CD14-positive monocyte (primary cell): ENCODE measurements at regions not wholly inside any gene's neighbourhood (a gene's known extent, or its start where the extent isn't known, plus 50 kb on each side); places are given as distances from the start of the nearest gene placed in this dataset.

Experiments used
- DNase-seq, 3 donors: peaks; one replicate each; pipeline ENCODE4 v3.0.0-alpha.2; 2011 to 2022
- H2AFZ ChIP-seq: 2 replicates; pipeline ENCODE4 v1.6.0; 2012; ENCODE audit warnings: mild to moderate bottlenecking, low read depth, low read length, inconsistent platforms; ENCODE audit not compliant: insufficient read depth, poor library complexity, severe bottlenecking
- H3K27ac ChIP-seq, 2 donors: 1 replicate in 1 of 2; 2 replicates in 1 of 2; pipeline ENCODE4 v1.5.1; 2012 to 2013; ENCODE audit warnings: low read length in 2 of 2, control low read depth in 1 of 2, inconsistent platforms in 1 of 2, low read depth in 1 of 2, mild to moderate bottlenecking in 1 of 2
- H3K27me3 ChIP-seq, 2 donors: one replicate each; pipeline versions ENCODE4 v1.6.0 to v1.6.1; 2011 to 2013; ENCODE audit warnings: low read length in 2 of 2; ENCODE audit not compliant: control insufficient read depth in 2 of 2, insufficient read depth in 2 of 2
- H3K36me3 ChIP-seq, 2 donors: replicated peaks in 1 of 2; 1 replicate in 1 of 2; 2 replicates in 1 of 2; pipeline versions ENCODE4 v1.5.1 to v1.6.1; 2012 to 2013; ENCODE audit warnings: low read length in 2 of 2, control low read depth in 1 of 2, inconsistent platforms in 1 of 2, mild to moderate bottlenecking in 1 of 2; ENCODE audit not compliant: insufficient read depth in 2 of 2, control insufficient read depth in 1 of 2
- H3K4me1 ChIP-seq, 2 donors: 1 replicate in 1 of 2; 2 replicates in 1 of 2; pipeline versions ENCODE4 v1.5.1 to v1.6.1; 2012 to 2013; ENCODE audit warnings: low read length in 2 of 2, control low read depth in 1 of 2, inconsistent platforms in 1 of 2, mild to moderate bottlenecking in 1 of 2, moderate library complexity in 1 of 2; ENCODE audit not compliant: insufficient read depth in 2 of 2, control insufficient read depth in 1 of 2
- H3K4me2 ChIP-seq: replicated peaks from 2 replicates; pipeline ENCODE3; 2012; ENCODE audit warnings: low read length, moderate library complexity, mild to moderate bottlenecking; ENCODE audit not compliant: poor library complexity, severe bottlenecking; ENCODE audit errors: extremely low read depth
- H3K4me3 ChIP-seq, 3 experiments: fragments of 200-600 bp in 1 of 3; sonication (generic) in 1 of 3; replicated peaks in 1 of 3; 1 replicate in 2 of 3; 2 replicates in 1 of 3; pipeline ENCODE4 v1.5.1; 2011 to 2013; ENCODE audit warnings: low read length in 3 of 3, mild to moderate bottlenecking in 3 of 3, control low read depth in 2 of 3, low read depth in 2 of 3, inconsistent platforms in 1 of 3, moderate library complexity in 1 of 3
- H3K79me2 ChIP-seq: 2 replicates; pipeline ENCODE4 v1.6.0; 2012; ENCODE audit warnings: mild to moderate bottlenecking, control low read depth, inconsistent platforms, low read length, moderate library complexity; ENCODE audit not compliant: insufficient read depth
- H3K9ac ChIP-seq: 2 replicates; pipeline ENCODE4 v1.6.0; 2017; ENCODE audit warnings: low read length, mild to moderate bottlenecking; ENCODE audit not compliant: insufficient read depth, poor library complexity, severe bottlenecking
- H3K9me3 ChIP-seq, 2 donors: replicated peaks in 1 of 2; 1 replicate in 1 of 2; 2 replicates in 1 of 2; pipeline versions ENCODE4 v1.5.1 to v1.6.1; 2012 to 2013; ENCODE audit warnings: low read length in 2 of 2, control low read depth in 1 of 2; ENCODE audit not compliant: control insufficient read depth in 1 of 2, insufficient read depth in 1 of 2
- H4K20me1 ChIP-seq: 2 replicates; pipeline ENCODE4 v1.6.0; 2012; ENCODE audit warnings: mild to moderate bottlenecking, low read length, control low read depth, moderate library complexity; ENCODE audit not compliant: insufficient read depth
- H3K27ac Mint-ChIP-seq, 7 donors: one replicate each; pipeline ENCODE4 v1.8.0; 2020; ENCODE audit warnings: mild to moderate bottlenecking in 7 of 7, mixed read lengths in 7 of 7, moderate library complexity in 6 of 7, inconsistent platforms in 2 of 7
- H3K27me3 Mint-ChIP-seq, 3 donors: one replicate each; pipeline ENCODE4 v1.8.0; 2021 to 2022; ENCODE audit warnings: low read depth in 3 of 3, mild to moderate bottlenecking in 3 of 3, mixed read lengths in 3 of 3, moderate library complexity in 3 of 3, inconsistent platforms in 1 of 3
- H3K36me3 Mint-ChIP-seq, 2 donors: one replicate each; pipeline ENCODE4 v1.8.0; 2020; ENCODE audit warnings: mixed read lengths in 2 of 2, inconsistent platforms in 1 of 2, mild to moderate bottlenecking in 1 of 2
- H3K4me1 Mint-ChIP-seq: one replicate; pipeline ENCODE4 v1.8.0; 2020; ENCODE audit warnings: mild to moderate bottlenecking, mixed read lengths
- H3K4me3 Mint-ChIP-seq, 2 donors: one replicate each; pipeline ENCODE4 v1.8.0; 2020; ENCODE audit warnings: mild to moderate bottlenecking in 2 of 2, mixed read lengths in 2 of 2, moderate library complexity in 1 of 2
- H3K9me3 Mint-ChIP-seq, 7 donors: one replicate each; pipeline ENCODE4 v1.8.0; 2020 to 2022; ENCODE audit warnings: mixed read lengths in 7 of 7, mild to moderate bottlenecking in 6 of 7, moderate library complexity in 6 of 7, inconsistent platforms in 2 of 7
- CTCF ChIP-seq: fragments of 200-600 bp; IDR thresholded peaks from one replicate; pipeline ENCODE4 v1.8.0; 2022; ENCODE audit warnings: antibody characterized with exemption, mild to moderate bottlenecking
- WGBS: methylation state at CpG from one replicate; pipeline ENCODE4 v1.1.5; 2013; ENCODE audit warnings: missing lambda C conversion rate; ENCODE audit not compliant: insufficient coverage; 5-methylcytosine and 5-hydroxymethylcytosine counted together
- intact Hi-C, 2 donors: fragments of 100-400 bp; cut with micrococcal nuclease; formaldehyde crosslinking; loops; one replicate each; pipeline versions ENCODE4 v1.15.0 to v1.15.1; 2023

GRCh38 chr19:28201462-28201943 is 1011.4 kb downstream of the UQCRFS1 start:
- no peak overlapping the region for H3K4me3 Mint-ChIP-seq
- no peak overlapping the region for H2AFZ ChIP-seq
- intact Hi-C loops: no loop called here

DNA sequence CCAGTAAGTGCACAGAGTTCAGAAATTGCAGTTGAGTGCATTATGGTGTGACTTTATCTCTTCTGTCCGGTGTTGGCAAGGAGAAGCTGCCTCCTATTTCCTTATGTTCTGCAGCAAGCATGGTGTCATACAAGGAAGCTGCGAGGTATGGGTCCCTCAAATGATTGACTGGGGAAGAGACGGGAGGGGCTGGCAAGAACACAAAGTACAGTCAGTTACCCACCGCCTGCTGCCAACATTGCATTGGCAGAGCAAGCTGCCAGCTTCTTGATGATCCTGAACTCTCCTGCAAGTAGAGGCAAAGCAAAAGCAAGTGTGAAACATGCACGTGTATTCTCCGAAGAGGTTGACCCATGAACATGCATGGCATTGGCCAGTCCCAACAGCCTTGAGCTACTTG is 1013.6 kb downstream of the UQCRFS1 start:
- Mint-ChIP-seq H3K27me3 (peaks cover 0 to 4% (median 1%) of the 10 kb centered on the region in 3 donors), H3K4me1 (no peaks in the 10 kb centered on the region), H3K4me3 (no peak overlapping the region), H3K9me3 (peaks cover 12 to 48% (median 22%) of the 10 kb centered on the region in 7 donors), H3K27ac (no peak overlapping the region), H3K36me3 (no peaks in the 10 kb centered on the region)
- Histone ChIP-seq H3K9me3 (peaks cover 38 to 46% of the 10 kb centered on the region in 2 donors), H3K79me2 (no peaks in the 10 kb centered on the region), H2AFZ (no peak overlapping the region), H3K36me3 (no peaks in the 10 kb centered on the region), H3K27me3 (no peaks in the 10 kb centered on the region), H3K9ac (no peak overlapping the region), H3K27ac (no peak overlapping the region), H4K20me1 (no peaks in the 10 kb centered on the region), H3K4me3 (no peak overlapping the region), H3K4me2 (no peak overlapping the region), H3K4me1 (no peaks in the 10 kb centered on the region)
- intact Hi-C loops: no loop called here
- DNase-seq: no peak
- 85% methylated on average over 5 of the region's 6 CpGs for WGBS
- no peak for TF ChIP-seq CTCF

More at GRCh38 chr19:28201462-28201943, 1011.4 kb downstream of the UQCRFS1 start:
- Histone ChIP-seq H4K20me1 (no peaks in the 10 kb centered on the region), H3K9ac (no peak overlapping the region), H3K4me1 (no peaks in the 10 kb centered on the region), H3K9me3 (peaks cover 38 to 42% of the 10 kb centered on the region in 2 donors), H3K36me3 (no peaks in the 10 kb centered on the region), H3K4me2 (no peak overlapping the region), H3K79me2 (no peaks in the 10 kb centered on the region), H3K4me3 (no peak overlapping the region), H3K27ac (no peak overlapping the region), H3K27me3 (no peaks in the 10 kb centered on the region)
- DNase-seq: no peak
- Mint-ChIP-seq H3K27me3 (peaks cover 0 to 4% (median 1%) of the 10 kb centered on the region in 3 donors), H3K4me1 (no peaks in the 10 kb centered on the region), H3K27ac (no peak overlapping the region), H3K9me3 (peaks cover 13 to 46% (median 19%) of the 10 kb centered on the region in 7 donors), H3K36me3 (no peaks in the 10 kb centered on the region)
- no peak for TF ChIP-seq CTCF
- WGBS: 88% methylated on average over 5 of the region's 5 CpGs
